ENCODE measurements at regions not wholly inside any gene's neighbourhood (a gene's known extent, or its start where the extent isn't known, plus 50 kb on each side); places are given as distances from the start of the nearest gene placed in this dataset.
A peak's percentile ranks its signal among the peaks of the same experiment; 100 is the strongest.

DNA sequence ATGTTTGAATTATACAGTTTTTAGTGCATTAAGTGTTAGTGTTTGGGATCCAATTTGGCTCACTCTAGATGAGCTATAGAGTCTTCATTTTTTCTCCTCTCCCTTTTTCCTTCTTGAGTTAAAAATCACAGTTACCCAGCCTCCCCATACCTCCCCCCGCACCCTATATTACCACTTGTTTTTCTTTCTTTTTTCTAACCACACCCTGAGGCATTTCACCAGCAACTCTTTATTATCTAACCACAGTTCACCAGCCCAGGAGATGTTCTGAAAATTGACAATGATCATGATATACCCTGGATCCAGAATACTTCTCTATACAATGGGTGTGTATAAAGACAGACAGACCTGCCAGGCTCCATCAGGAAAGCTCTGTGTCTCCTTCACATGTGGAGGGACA lies 86.5 kb upstream of the UBL3 start:
- Histone ChIP-seq H3K27me3 (no peaks in the 10 kb centered on the region), H3K4me1 (peaks cover 7% of the 10 kb centered on the region), H3K36me3 (no peaks in the 10 kb centered on the region), H3K27ac (no peak overlapping the region), H3K9me3 (no peaks in the 10 kb centered on the region), H3K4me3 (no peak overlapping the region)
- intact Hi-C loops (cut with DNase I) = no loop called here
- no peak for ATAC-seq
- no peak for DNase-seq
- TF ChIP-seq, protein P1, sequence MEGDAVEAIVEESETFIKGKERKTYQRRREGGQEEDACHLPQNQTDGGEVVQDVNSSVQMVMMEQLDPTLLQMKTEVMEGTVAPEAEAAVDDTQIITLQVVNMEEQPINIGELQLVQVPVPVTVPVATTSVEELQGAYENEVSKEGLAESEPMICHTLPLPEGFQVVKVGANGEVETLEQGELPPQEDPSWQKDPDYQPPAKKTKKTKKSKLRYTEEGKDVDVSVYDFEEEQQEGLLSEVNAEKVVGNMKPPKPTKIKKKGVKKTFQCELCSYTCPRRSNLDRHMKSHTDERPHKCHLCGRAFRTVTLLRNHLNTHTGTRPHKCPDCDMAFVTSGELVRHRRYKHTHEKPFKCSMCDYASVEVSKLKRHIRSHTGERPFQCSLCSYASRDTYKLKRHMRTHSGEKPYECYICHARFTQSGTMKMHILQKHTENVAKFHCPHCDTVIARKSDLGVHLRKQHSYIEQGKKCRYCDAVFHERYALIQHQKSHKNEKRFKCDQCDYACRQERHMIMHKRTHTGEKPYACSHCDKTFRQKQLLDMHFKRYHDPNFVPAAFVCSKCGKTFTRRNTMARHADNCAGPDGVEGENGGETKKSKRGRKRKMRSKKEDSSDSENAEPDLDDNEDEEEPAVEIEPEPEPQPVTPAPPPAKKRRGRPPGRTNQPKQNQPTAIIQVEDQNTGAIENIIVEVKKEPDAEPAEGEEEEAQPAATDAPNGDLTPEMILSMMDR (IDR thresholded peaks at IDR 0.05) = no peak

DNA sequence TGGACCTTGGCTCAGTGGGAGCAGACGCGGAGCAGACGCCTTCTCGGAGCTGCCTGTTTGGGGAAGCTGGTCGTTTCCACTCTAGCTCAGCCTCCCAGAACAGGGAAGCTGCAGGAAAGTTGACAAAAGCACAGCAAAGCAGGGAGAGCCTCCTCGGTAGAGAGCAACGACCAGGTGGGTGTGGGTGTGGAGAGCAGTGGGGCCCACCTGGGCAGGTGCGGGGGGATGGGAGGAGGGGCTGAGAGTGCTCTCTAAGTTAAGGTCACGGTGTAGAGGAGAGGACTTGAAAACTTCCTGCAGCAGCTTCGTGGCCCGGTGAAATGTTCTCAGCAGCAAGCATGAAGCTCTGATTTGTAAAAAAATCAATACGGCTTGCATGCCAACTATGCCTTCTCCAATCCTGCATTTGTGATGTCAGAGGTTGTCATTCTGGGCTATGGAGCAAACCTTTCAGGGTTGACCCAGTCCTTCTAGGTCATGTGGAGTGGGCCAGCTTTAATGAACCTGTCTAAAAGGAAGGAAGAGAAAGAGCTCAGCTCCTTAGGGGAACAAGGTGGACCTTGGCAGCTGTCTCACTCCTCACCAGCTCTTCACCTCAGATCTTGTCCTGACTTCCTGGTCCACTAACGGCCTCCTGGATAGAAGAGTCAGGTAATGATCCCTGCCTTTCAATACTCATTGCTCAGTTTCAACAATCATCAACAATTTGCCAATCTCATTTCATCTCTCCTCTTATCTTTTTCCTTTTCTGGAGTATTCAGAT lies 85.8 kb upstream of the UBL3 start:
- H3K27me3 ChIP-seq = no peaks in the 10 kb centered on the region
- H3K36me3 ChIP-seq = no peaks in the 10 kb centered on the region
- TF ChIP-seq, protein P1 (IDR thresholded peaks at IDR 0.05) = no peak
- peak overlapping the region; percentile 25 for H3K4me3 ChIP-seq
- DNase-seq (no peak), ATAC-seq (peak; percentile 70)
- no peaks in the 10 kb centered on the region for H3K9me3 ChIP-seq
- H3K27ac ChIP-seq = no peak overlapping the region
- intact Hi-C loops (cut with DNase I) = no loop called here
- H3K4me1 ChIP-seq = peaks cover 7% of the 10 kb centered on the region

DNA sequence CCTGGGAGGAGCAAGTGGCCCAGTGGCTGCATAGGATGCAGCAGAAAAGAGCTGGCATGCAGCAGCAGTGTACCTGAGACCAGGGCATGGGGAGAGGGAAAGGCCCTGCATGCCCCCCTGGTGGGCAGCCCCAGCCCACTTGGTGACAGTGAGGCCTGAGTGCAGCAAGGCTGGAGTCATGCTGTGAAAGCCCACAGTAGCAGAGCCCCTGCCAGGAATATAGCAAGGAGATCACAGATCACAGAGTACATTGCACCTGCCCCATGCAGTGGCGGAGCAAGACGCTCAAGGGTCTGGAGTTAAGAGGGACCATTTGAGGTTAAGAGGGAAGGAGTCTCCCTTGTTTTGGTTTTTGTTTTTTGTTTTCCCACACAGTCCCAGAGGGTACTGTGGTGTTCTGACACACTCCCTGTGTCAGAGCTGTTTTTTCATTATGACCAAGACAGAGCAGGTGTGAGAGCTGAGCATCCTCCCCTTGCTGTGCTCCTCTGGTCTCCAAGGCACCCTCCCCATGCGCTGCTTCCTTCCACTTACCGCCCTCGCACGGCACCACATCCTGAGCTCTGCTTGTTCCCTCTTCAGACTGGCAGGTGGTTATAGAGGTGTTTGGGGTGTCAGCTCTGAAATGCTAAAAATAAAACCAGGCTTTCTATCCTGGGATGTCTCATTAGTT lies 85.0 kb upstream of the UBL3 start:
- peak overlapping the region; percentile 25 for H3K4me3 ChIP-seq
- TF ChIP-seq, protein P1 (IDR thresholded peaks at IDR 0.05) = no peak

DNA sequence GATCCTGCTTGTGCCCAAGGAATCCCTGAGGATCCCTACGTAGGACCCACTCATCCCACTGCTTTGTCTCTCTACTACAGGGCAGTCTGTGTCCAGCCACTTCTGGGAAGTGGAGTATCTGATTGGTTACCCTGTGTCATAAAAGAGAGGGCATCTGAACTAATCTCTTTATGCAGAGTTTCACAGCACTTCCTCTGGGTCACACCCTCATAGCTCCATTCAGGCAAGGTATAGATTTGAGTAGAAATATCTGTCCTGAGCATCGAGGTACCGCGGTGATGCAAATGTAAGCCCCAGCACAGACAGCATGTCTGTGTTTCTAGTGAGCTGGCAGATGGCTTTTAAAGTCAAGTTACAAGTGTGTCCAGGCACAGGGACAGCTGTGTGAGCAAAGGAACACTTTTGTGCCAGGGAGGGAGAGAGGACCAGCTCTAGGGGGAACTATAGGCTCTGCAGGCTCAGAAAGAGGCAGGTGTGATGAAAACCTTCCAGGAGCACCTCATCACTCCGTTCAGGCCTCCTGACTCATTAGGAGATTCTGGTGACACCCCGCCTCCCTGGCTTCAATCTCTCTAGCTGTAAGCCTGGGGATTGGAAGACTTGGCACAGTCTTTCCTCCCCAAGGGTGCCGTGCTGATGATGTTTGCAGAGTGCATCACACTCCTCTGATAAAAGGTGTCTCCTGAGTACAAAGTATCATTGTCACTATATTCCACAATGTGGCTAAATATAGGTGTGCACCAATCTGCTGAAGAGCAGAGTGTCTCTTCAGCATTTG lies 84.3 kb upstream of the UBL3 start:
- H3K4me1 ChIP-seq = peaks cover 7% of the 10 kb centered on the region
- H3K27me3 ChIP-seq = no peaks in the 10 kb centered on the region
- DNase-seq = no peak
- TF ChIP-seq, protein P1 (IDR thresholded peaks at IDR 0.05) = no peak
- intact Hi-C loops (cut with DNase I) = no loop called here
- ATAC-seq = no peak
- no peaks in the 10 kb centered on the region for H3K9me3 ChIP-seq
- no peaks in the 10 kb centered on the region for H3K36me3 ChIP-seq
- peak overlapping the region; percentile 42 for H3K27ac ChIP-seq
- no peak overlapping the region for H3K4me3 ChIP-seq

More for the DNA sequence above, 85.0 kb upstream of the UBL3 start:
- H3K27ac ChIP-seq = peak overlapping the region; percentile 42
- intact Hi-C loops (cut with DNase I) = no loop called here
- no peaks in the 10 kb centered on the region for H3K9me3 ChIP-seq
- no peak for DNase-seq
- peak; percentile 79 for ATAC-seq
- peaks cover 7% of the 10 kb centered on the region for H3K4me1 ChIP-seq
- no peaks in the 10 kb centered on the region for H3K27me3 ChIP-seq
- no peaks in the 10 kb centered on the region for H3K36me3 ChIP-seq

DNA sequence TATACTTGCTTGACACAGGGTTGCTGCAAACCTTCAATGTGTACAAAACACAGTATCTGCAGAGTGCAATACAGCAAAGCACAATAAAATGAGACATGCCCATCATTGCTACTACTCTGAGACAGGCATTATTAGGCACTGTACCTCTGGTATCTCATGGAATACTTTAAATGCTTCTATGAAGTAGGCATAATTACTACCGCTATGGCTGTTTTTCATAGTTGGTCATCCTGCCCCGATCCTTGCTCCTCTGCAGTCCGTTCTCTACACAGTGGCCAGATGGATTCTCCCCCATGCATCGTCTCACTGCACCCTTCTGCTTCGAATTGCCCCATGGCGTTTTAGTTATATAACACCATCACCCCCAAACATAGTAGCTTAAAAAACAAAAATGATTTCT lies 83.0 kb upstream of the UBL3 start:
- H3K4me3 ChIP-seq = no peak overlapping the region
- DNase-seq (no peak), ATAC-seq (no peak)
- H3K9me3 ChIP-seq = no peaks in the 10 kb centered on the region
- TF ChIP-seq, protein P1 (IDR thresholded peaks at IDR 0.05) = no peak
- intact Hi-C loops (cut with DNase I) = no loop called here
- no peaks in the 10 kb centered on the region for H3K36me3 ChIP-seq
- no peaks in the 10 kb centered on the region for H3K27me3 ChIP-seq
- H3K27ac ChIP-seq = no peak overlapping the region
- peaks cover 7% of the 10 kb centered on the region for H3K4me1 ChIP-seq

Data from upper lobe of right lung (tissue), 1 donor.